Fibroblast of lung (primary cell): ENCODE measurements at regions not wholly inside any gene's neighbourhood (a gene's known extent, or its start where the extent isn't known, plus 50 kb on each side); places are given as distances from the start of the nearest gene placed in this dataset.

ENCODE experiments used
- DNase-seq, 2 donors: peaks; one replicate each; pipeline versions ENCODE4 v3.0.0 to v3.0.0-alpha.2; 2010; ENCODE audit warnings: low read depth in 2 of 2
- H2AFZ ChIP-seq: 2 replicates; pipeline ENCODE4 v1.5.1; 2012; ENCODE audit warnings: low read length, control low read depth, inconsistent platforms
- H3K27ac ChIP-seq: 2 replicates; pipeline ENCODE4 v1.5.1; 2011; ENCODE audit warnings: low read length, control low read depth; ENCODE audit not compliant: insufficient read depth
- H3K27me3 ChIP-seq: 2 replicates; pipeline ENCODE4 v1.5.1; 2011; ENCODE audit warnings: mild to moderate bottlenecking, low read length; ENCODE audit not compliant: control insufficient read depth, insufficient read depth
- H3K36me3 ChIP-seq: 2 replicates; pipeline ENCODE4 v1.5.1; 2011; ENCODE audit warnings: low read length; ENCODE audit not compliant: control insufficient read depth, insufficient read depth
- H3K4me1 ChIP-seq: 2 replicates; pipeline ENCODE4 v1.5.1; 2011; ENCODE audit warnings: low read length; ENCODE audit not compliant: control insufficient read depth, insufficient read depth; ENCODE audit errors: extremely low read depth
- H3K4me2 ChIP-seq: 2 replicates; pipeline ENCODE4 v1.5.1; 2011; ENCODE audit warnings: low read length, control low read depth; ENCODE audit not compliant: insufficient read depth; ENCODE audit errors: extremely low read depth
- H3K4me3 ChIP-seq, 4 experiments: fragments of 200-600 bp in 1 of 4; sonication (generic) in 1 of 4; replicated peaks in 1 of 4; 2 replicates each; pipeline ENCODE4 v1.5.1; 2011 to 2016; ENCODE audit warnings: low read length in 4 of 4, low read depth in 3 of 4, mild to moderate bottlenecking in 3 of 4, control low read depth in 2 of 4, inconsistent platforms in 1 of 4, mixed read lengths in 1 of 4; ENCODE audit not compliant: insufficient read depth in 1 of 4; ENCODE audit errors: control extremely low read depth in 1 of 4
- H3K79me2 ChIP-seq: 2 replicates; pipeline ENCODE4 v1.5.1; 2012; ENCODE audit warnings: mild to moderate bottlenecking, low read length, inconsistent platforms; ENCODE audit not compliant: control insufficient read depth, insufficient read depth
- H3K9ac ChIP-seq: 2 replicates; pipeline ENCODE4 v1.5.1; 2011; ENCODE audit warnings: mild to moderate bottlenecking, low read length, control low read depth; ENCODE audit not compliant: insufficient read depth
- H3K9me3 ChIP-seq: 2 replicates; pipeline ENCODE4 v1.5.1; 2012; ENCODE audit warnings: low read depth, low read length; ENCODE audit not compliant: control insufficient read depth, insufficient read depth
- H4K20me1 ChIP-seq: 2 replicates; pipeline ENCODE4 v1.5.1; 2011; ENCODE audit warnings: low read length; ENCODE audit not compliant: control insufficient read depth, insufficient read depth; ENCODE audit errors: extremely low read depth
- EZH2 ChIP-seq: IDR thresholded peaks from 2 replicates; pipeline ENCODE4 v1.5.1; 2012; ENCODE audit warnings: low read length, control low read depth, mild to moderate bottlenecking; ENCODE audit errors: missing control alignments
- TF ChIP-seq, protein P1 (sequence below), 2 donors: IDR thresholded peaks in 1 of 2; conservative IDR thresholded peaks in 1 of 2; 1 replicate in 1 of 2; 2 replicates in 1 of 2; pipeline ENCODE4 v1.5.1; 2011 to 2012; ENCODE audit warnings: low read length in 2 of 2, control low read depth in 1 of 2, inconsistent platforms in 1 of 2, low read depth in 1 of 2, mild to moderate bottlenecking in 1 of 2

DNA sequence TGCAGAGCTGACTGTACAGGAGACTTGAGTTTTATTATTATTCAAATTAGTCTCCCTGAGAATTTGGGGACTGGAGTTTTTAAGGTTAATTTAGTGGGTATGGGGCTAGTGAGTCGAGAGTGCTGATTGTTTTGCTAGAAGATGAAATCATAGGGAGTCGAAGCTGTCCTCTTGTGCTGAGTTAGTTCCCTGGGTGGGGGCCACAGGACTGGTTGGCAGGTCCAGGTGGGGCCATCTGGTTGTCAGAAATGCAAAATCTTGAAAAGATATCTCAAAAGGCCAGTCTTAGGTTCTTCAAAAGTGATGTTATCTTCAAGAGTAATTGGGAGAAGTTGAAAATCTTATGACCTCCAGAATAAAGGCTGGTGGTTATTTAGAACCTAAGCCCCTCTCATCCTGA is 267.3 kb downstream of the MYCN start:
- TF ChIP-seq, protein P1, sequence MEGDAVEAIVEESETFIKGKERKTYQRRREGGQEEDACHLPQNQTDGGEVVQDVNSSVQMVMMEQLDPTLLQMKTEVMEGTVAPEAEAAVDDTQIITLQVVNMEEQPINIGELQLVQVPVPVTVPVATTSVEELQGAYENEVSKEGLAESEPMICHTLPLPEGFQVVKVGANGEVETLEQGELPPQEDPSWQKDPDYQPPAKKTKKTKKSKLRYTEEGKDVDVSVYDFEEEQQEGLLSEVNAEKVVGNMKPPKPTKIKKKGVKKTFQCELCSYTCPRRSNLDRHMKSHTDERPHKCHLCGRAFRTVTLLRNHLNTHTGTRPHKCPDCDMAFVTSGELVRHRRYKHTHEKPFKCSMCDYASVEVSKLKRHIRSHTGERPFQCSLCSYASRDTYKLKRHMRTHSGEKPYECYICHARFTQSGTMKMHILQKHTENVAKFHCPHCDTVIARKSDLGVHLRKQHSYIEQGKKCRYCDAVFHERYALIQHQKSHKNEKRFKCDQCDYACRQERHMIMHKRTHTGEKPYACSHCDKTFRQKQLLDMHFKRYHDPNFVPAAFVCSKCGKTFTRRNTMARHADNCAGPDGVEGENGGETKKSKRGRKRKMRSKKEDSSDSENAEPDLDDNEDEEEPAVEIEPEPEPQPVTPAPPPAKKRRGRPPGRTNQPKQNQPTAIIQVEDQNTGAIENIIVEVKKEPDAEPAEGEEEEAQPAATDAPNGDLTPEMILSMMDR (conservative IDR thresholded peaks at IDR 0.05 in 1 of 2, IDR thresholded peaks at IDR 0.05 in 1 of 2; ENCODE audit: low read depth in 1 of 2, low read length in 2 of 2), result no peak
- TF ChIP-seq EZH2, result no peak
- no peak overlapping the region for H3K4me2 ChIP-seq
- DNase-seq, result no peak
- no peaks in the 10 kb centered on the region for H3K36me3 ChIP-seq
- H3K79me2 ChIP-seq, result no peaks in the 10 kb centered on the region
- H3K9ac ChIP-seq, result no peak overlapping the region
- no peak overlapping the region for H3K4me3 ChIP-seq
- no peaks in the 10 kb centered on the region for H4K20me1 ChIP-seq
- H3K27ac ChIP-seq, result no peak overlapping the region
- no peaks in the 10 kb centered on the region for H3K27me3 ChIP-seq
- H3K9me3 ChIP-seq, result no peaks in the 10 kb centered on the region
- no peak overlapping the region for H2AFZ ChIP-seq
- H3K4me1 ChIP-seq, result no peaks in the 10 kb centered on the region

DNA sequence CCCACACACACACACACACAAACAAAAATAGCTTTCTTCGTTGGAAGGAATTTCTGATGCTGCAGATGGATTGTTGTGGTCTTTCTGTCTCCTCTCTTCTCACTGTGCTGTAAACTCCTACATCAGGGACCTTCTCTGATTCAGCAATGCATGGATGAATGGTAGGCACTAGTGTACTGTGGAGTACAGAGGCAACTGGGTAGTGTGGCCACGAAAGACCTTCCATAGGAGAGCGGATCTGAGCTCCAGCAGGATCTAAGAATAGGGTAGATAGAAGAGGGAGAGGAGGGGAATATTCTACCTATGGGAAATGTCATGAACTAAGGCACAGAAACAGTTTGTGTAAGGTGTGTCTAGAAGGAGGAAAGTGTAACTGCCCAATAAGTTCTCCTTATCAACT is 266.8 kb downstream of the MYCN start:
- Histone ChIP-seq H3K27me3 (no peaks in the 10 kb centered on the region), H3K9ac (no peak overlapping the region), H3K4me1 (no peaks in the 10 kb centered on the region), H3K4me3 (no peak overlapping the region), H3K27ac (no peak overlapping the region), H3K36me3 (no peaks in the 10 kb centered on the region), H2AFZ (no peak overlapping the region), H4K20me1 (no peaks in the 10 kb centered on the region), H3K4me2 (no peak overlapping the region), H3K79me2 (no peaks in the 10 kb centered on the region), H3K9me3 (no peaks in the 10 kb centered on the region)
- no peak for DNase-seq
- TF ChIP-seq, protein P1 (conservative IDR thresholded peaks at IDR 0.05 in 1 of 2, IDR thresholded peaks at IDR 0.05 in 1 of 2; ENCODE audit: low read depth in 1 of 2, low read length in 2 of 2), result no peak
- TF ChIP-seq EZH2, result no peak

DNA sequence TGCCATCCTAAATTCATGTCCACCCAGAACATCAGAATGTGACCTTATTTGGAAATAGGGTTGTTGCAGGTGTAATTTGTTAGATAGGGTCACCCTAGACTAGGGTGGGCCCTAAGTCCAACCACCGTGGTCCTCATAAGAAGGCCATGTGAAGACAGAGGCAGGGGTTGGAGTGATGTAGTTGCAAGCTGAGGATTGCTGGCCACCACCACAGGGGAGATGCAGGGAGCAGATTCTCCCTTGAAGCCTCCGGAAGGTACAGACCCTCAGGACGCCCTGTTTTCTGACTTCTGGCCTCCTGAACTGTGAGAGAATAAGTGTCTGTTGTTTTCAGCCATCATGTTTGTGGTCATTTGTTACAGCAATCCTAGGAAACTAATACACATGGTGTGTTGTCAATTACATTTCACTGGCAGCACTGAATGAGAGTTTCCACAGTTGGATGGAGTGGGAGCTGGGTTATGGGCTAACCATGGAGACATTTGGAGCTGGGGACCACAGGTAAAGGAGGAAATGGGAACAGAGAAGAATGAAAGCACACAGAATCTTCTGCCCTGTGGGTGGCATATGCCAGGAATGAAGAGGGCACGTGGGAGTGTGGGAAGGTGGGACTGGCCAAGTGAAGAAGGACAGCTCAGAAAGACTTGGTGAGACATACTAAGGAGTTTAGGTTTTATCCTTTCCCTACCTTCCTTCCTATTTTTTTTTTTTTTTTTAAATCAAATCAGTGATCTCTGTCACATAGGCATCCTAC is 266.0 kb downstream of the MYCN start:
- Histone ChIP-seq H3K36me3 (no peaks in the 10 kb centered on the region), H3K79me2 (no peaks in the 10 kb centered on the region), H3K9me3 (no peaks in the 10 kb centered on the region), H3K27me3 (no peaks in the 10 kb centered on the region), H3K4me1 (no peaks in the 10 kb centered on the region), H3K4me3 (no peak overlapping the region), H2AFZ (no peak overlapping the region), H4K20me1 (no peaks in the 10 kb centered on the region), H3K9ac (no peak overlapping the region), H3K27ac (no peak overlapping the region), H3K4me2 (no peak overlapping the region)
- TF ChIP-seq, protein P1 (conservative IDR thresholded peaks at IDR 0.05 in 1 of 2, IDR thresholded peaks at IDR 0.05 in 1 of 2; ENCODE audit: low read depth in 1 of 2, low read length in 2 of 2), result no peak
- no peak for DNase-seq
